GM06990 (cell line): ENCODE measurements at regions not wholly inside any gene's neighbourhood (a gene's known extent, or its start where the extent isn't known, plus 50 kb on each side); places are given as distances from the start of the nearest gene placed in this dataset.

ENCODE experiments used
- DNase-seq: peaks from one replicate; pipeline ENCODE4 v3.0.0-alpha.2; 2011; ENCODE audit not compliant: insufficient read length; ENCODE audit errors: extremely low read depth
- H3K27me3 ChIP-seq: replicated peaks from 2 replicates; pipeline ENCODE4 v1.6.0; 2011; ENCODE audit warnings: low read length; ENCODE audit not compliant: control insufficient read depth, insufficient read depth
- H3K36me3 ChIP-seq: 2 replicates; pipeline ENCODE4 v1.5.1; 2011; ENCODE audit warnings: low read length; ENCODE audit not compliant: control insufficient read depth, insufficient read depth
- H3K4me3 ChIP-seq: replicated peaks from 2 replicates; pipeline ENCODE4 v1.5.1; 2011; ENCODE audit warnings: low read depth, mild to moderate bottlenecking, control low read depth, low read length
- CTCF ChIP-seq: IDR thresholded peaks from 2 replicates; pipeline ENCODE4 v1.5.1; 2011; ENCODE audit warnings: low read length, control low read depth, mild to moderate bottlenecking, inconsistent platforms; ENCODE audit not compliant: insufficient read depth, poor library complexity, severe bottlenecking

- no peak overlapping the region for H3K4me3 ChIP-seq
- no peaks in the 10 kb centered on the region for H3K36me3 ChIP-seq
- no peaks in the 10 kb centered on the region; the same call in none of the 2 replicates for H3K27me3 ChIP-seq
- no peak for DNase-seq
- TF ChIP-seq CTCF = no peak
Measured at GRCh38 chr18:11377766-11378540, 228.6 kb upstream of the PIEZO2 start.

- no peak for TF ChIP-seq CTCF
- H3K27me3 ChIP-seq = no peaks in the 10 kb centered on the region
- no peak for DNase-seq
- no peak overlapping the region for H3K4me3 ChIP-seq
- H3K36me3 ChIP-seq = no peaks in the 10 kb centered on the region
Measured at GRCh38 chr18:11372163-11372562, 222.8 kb upstream of the PIEZO2 start.

- no peak for DNase-seq
- H3K36me3 ChIP-seq = no peaks in the 10 kb centered on the region
- no peaks in the 10 kb centered on the region for H3K27me3 ChIP-seq
- TF ChIP-seq CTCF = no peak
- H3K4me3 ChIP-seq = no peak overlapping the region
Measured at GRCh38 chr18:11369556-11369955, 220.2 kb upstream of the PIEZO2 start.

GRCh38 chr18:11368020-11368419 lies 218.7 kb upstream of the PIEZO2 start:
- Histone ChIP-seq H3K4me3 (no peak overlapping the region), H3K36me3 (no peaks in the 10 kb centered on the region), H3K27me3 (no peaks in the 10 kb centered on the region)
- DNase-seq = no peak
- TF ChIP-seq CTCF = no peak

- Histone ChIP-seq H3K27me3 (no peaks in the 10 kb centered on the region), H3K36me3 (no peaks in the 10 kb centered on the region), H3K4me3 (no peak overlapping the region)
- no peak for TF ChIP-seq CTCF
- no peak for DNase-seq
Measured at GRCh38 chr18:11367351-11367750, 218.0 kb upstream of the PIEZO2 start.
